ENCODE measurements at regions not wholly inside any gene's neighbourhood (a gene's known extent, or its start where the extent isn't known, plus 50 kb on each side); places are given as distances from the start of the nearest gene placed in this dataset.

GRCh38 chr7:92994901-92995300 lies 122.9 kb downstream of the SAMD9 start:
- H3K36me3 Mint-ChIP-seq (ENCODE audit: low read depth): no peaks in the 10 kb centered on the region
- no peaks in the 10 kb centered on the region for H3K36me3 ChIP-seq (ENCODE audit: control insufficient read depth, insufficient read depth, low read length)
- no peak overlapping the region for H3K4me3 ChIP-seq (ENCODE audit: low read length)
- no peak overlapping the region for H3K9ac ChIP-seq (ENCODE audit: extremely low read depth, low read length, poor library complexity, severe bottlenecking)
- peaks cover 22% of the 10 kb centered on the region for H3K4me1 Mint-ChIP-seq
- peaks cover 9% of the 10 kb centered on the region for H3K27me3 Mint-ChIP-seq (ENCODE audit: insufficient read depth)
- peaks cover 12% of the 10 kb centered on the region for H3K4me1 ChIP-seq (ENCODE audit: control insufficient read depth, insufficient read depth, low read length)
- no peak overlapping the region for H3K27ac Mint-ChIP-seq
- H3K4me3 Mint-ChIP-seq: no peak overlapping the region
- TF ChIP-seq CTCF (conservative IDR thresholded peaks at IDR 0.05): no peak
- H3K9me3 Mint-ChIP-seq: no peaks in the 10 kb centered on the region
- DNase-seq: no peak
- no peaks in the 10 kb centered on the region for H3K9me3 ChIP-seq (ENCODE audit: control insufficient read depth, low read length)
- WGBS, 2 experiments (ENCODE audit: insufficient coverage in 1 of 2, insufficient read length in 1 of 2): 92 to 93% methylated on average over 2 of the region's 2 CpGs
- no peaks in the 10 kb centered on the region for H3K27me3 ChIP-seq (ENCODE audit: control insufficient read depth, insufficient read depth, low read length, poor library complexity, severe bottlenecking)
- no peak overlapping the region for H3K27ac ChIP-seq (ENCODE audit: low read depth, low read length)

GRCh38 chr7:92992932-92993331 lies 124.8 kb downstream of the SAMD9 start:
- H3K9ac ChIP-seq (ENCODE audit: extremely low read depth, low read length, poor library complexity, severe bottlenecking): no peak overlapping the region
- no peak overlapping the region for H3K27ac Mint-ChIP-seq
- H3K27ac ChIP-seq (ENCODE audit: low read depth, low read length): no peak overlapping the region
- peaks cover 3% of the 10 kb centered on the region for H3K4me1 ChIP-seq (ENCODE audit: control insufficient read depth, insufficient read depth, low read length)
- no peak overlapping the region for H3K4me3 ChIP-seq (ENCODE audit: low read length)
- peaks cover 6% of the 10 kb centered on the region for H3K27me3 Mint-ChIP-seq (ENCODE audit: insufficient read depth)
- TF ChIP-seq CTCF (conservative IDR thresholded peaks at IDR 0.05): no peak
- H3K9me3 ChIP-seq (ENCODE audit: control insufficient read depth, low read length): no peaks in the 10 kb centered on the region
- peaks cover 7% of the 10 kb centered on the region for H3K4me1 Mint-ChIP-seq
- 100% methylated on average over 1 of the region's 1 CpG for WGBS, 2 experiments (ENCODE audit: insufficient coverage in 1 of 2, insufficient read length in 1 of 2)
- H3K36me3 Mint-ChIP-seq (ENCODE audit: low read depth): no peaks in the 10 kb centered on the region
- H3K36me3 ChIP-seq (ENCODE audit: control insufficient read depth, insufficient read depth, low read length): no peaks in the 10 kb centered on the region
- no peak for DNase-seq
- no peak overlapping the region for H3K4me3 Mint-ChIP-seq
- no peaks in the 10 kb centered on the region for H3K9me3 Mint-ChIP-seq
- H3K27me3 ChIP-seq (ENCODE audit: control insufficient read depth, insufficient read depth, low read length, poor library complexity, severe bottlenecking): no peaks in the 10 kb centered on the region

- peaks cover 6% of the 10 kb centered on the region for H3K4me1 Mint-ChIP-seq
Measured at GRCh38 chr7:92992483-92992882, 125.3 kb downstream of the SAMD9 start.

More at GRCh38 chr7:92992483-92992882, 125.3 kb downstream of the SAMD9 start:
- H3K4me3 Mint-ChIP-seq: no peak overlapping the region
- WGBS, 2 experiments (ENCODE audit: insufficient coverage in 1 of 2, insufficient read length in 1 of 2): 90 to 91% methylated on average over 2 to 3 of the region's 3 CpGs
- no peaks in the 10 kb centered on the region for H3K9me3 Mint-ChIP-seq
- TF ChIP-seq CTCF (conservative IDR thresholded peaks at IDR 0.05): no peak
- H3K4me3 ChIP-seq (ENCODE audit: low read length): no peak overlapping the region
- H3K9ac ChIP-seq (ENCODE audit: extremely low read depth, low read length, poor library complexity, severe bottlenecking): no peak overlapping the region
- peaks cover under 1% of the 10 kb centered on the region for H3K9me3 ChIP-seq (ENCODE audit: control insufficient read depth, low read length)
- no peaks in the 10 kb centered on the region for H3K27me3 ChIP-seq (ENCODE audit: control insufficient read depth, insufficient read depth, low read length, poor library complexity, severe bottlenecking)
- H3K36me3 ChIP-seq (ENCODE audit: control insufficient read depth, insufficient read depth, low read length): no peaks in the 10 kb centered on the region
- no peak for DNase-seq
- H3K27ac ChIP-seq (ENCODE audit: low read depth, low read length): no peak overlapping the region
- H3K27me3 Mint-ChIP-seq (ENCODE audit: insufficient read depth): peaks cover 6% of the 10 kb centered on the region
- H3K4me1 ChIP-seq (ENCODE audit: control insufficient read depth, insufficient read depth, low read length): peaks cover 6% of the 10 kb centered on the region
- no peak overlapping the region for H3K27ac Mint-ChIP-seq
- no peaks in the 10 kb centered on the region for H3K36me3 Mint-ChIP-seq (ENCODE audit: low read depth)

All from endodermal cell (in vitro differentiated cells).